ENCODE measurements at regions not wholly inside any gene's neighbourhood (a gene's known extent, or its start where the extent isn't known, plus 50 kb on each side); places are given as distances from the start of the nearest gene placed in this dataset.

DNA sequence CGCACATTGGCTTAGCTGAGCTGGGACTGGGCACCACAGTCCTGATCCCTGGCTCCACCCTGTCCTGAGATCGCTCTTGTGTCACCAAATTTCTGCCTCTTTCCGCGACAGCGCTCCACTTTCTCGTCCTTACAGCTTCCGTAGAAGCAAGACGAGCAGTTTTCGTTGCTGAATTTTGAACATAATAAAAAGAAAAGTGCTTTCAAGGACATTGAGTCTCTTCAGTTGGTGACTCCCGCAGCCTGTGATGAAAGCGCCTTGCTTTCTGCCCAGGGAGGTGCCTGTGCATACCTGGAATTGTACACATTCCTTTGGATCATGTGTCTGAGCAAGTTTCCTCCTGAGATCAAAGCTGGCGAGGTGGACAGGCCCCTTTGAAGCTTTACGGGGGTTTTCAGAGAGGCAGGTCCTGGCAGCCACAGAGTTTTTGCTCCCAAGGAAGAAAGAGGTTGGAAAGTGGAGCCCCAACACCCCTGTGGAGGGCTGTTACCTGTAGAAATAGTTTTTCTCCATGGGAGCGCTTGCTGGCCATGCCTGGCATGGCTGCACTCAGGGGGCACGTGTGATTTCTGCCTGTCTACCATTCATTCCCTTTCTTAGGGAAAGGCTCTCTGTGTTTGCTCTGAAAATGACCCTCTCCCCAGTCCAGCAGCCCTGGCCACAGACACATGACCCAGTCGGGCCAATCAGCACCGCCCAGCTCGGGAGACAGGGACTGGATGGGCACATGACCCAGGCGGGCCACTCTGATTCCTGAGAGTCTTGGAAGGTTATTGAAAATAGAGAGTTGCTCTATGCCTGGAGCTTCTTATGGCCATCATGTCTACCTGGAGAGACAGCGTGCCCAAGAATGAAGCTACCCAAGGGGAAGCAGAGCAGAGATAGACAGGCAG is 115.6 kb upstream of the OTOS start:
- H4K20me1 ChIP-seq (ENCODE audit: insufficient read depth), result no peaks in the 10 kb centered on the region
- H3K27ac ChIP-seq (ENCODE audit: low read depth in 2 of 2, low read length in 1 of 2), result no peak overlapping the region
- H3F3A ChIP-seq (replicated peaks; ENCODE audit: insufficient read depth), result no peaks in the 10 kb centered on the region
- no peaks in the 10 kb centered on the region for H3K9me2 ChIP-seq
- WGBS (ENCODE audit: low lambda C conversion rate), result 62% methylated on average over 19 of the region's 20 CpGs
- H3K27me3 ChIP-seq (ENCODE audit: insufficient read depth), result no peaks in the 10 kb centered on the region
- peak; percentile 9 for DNase-seq
- TF ChIP-seq, protein P1, sequence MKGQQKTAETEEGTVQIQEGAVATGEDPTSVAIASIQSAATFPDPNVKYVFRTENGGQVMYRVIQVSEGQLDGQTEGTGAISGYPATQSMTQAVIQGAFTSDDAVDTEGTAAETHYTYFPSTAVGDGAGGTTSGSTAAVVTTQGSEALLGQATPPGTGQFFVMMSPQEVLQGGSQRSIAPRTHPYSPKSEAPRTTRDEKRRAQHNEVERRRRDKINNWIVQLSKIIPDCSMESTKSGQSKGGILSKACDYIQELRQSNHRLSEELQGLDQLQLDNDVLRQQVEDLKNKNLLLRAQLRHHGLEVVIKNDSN (IDR thresholded peaks at IDR 0.05; ENCODE audit: borderline replicate concordance, low read depth), result no peak
- TF ChIP-seq TEAD4 (IDR thresholded peaks at IDR 0.05; ENCODE audit: borderline replicate concordance, insufficient read depth) (no peak), MEF2A (IDR thresholded peaks at IDR 0.05; ENCODE audit: borderline replicate concordance, low read depth) (no peak), FOXJ3 (CRISPR knock-in tag; IDR thresholded peaks at IDR 0.05) (no peak), TCF12 (IDR thresholded peaks at IDR 0.05) (no peak), RCOR1 (IDR thresholded peaks at IDR 0.05; ENCODE audit: low read length) (no peak), NRF1 (IDR thresholded peaks at IDR 0.05; ENCODE audit: low read depth, low read length) (no peak), EP300 (IDR thresholded peaks at IDR 0.05; ENCODE audit: borderline replicate concordance in 1 of 2, low read depth in 1 of 2, low read length in 1 of 2) (no peak), JUND (IDR thresholded peaks at IDR 0.05) (no peak), MXI1 (IDR thresholded peaks at IDR 0.05; ENCODE audit: low read depth, low read length) (no peak), TAF1 (IDR thresholded peaks at IDR 0.05; ENCODE audit: borderline replicate concordance, low read depth, low read length) (no peak), YY1 (IDR thresholded peaks at IDR 0.05; ENCODE audit: low read depth) (no peak)
- TF ChIP-seq, protein P2, sequence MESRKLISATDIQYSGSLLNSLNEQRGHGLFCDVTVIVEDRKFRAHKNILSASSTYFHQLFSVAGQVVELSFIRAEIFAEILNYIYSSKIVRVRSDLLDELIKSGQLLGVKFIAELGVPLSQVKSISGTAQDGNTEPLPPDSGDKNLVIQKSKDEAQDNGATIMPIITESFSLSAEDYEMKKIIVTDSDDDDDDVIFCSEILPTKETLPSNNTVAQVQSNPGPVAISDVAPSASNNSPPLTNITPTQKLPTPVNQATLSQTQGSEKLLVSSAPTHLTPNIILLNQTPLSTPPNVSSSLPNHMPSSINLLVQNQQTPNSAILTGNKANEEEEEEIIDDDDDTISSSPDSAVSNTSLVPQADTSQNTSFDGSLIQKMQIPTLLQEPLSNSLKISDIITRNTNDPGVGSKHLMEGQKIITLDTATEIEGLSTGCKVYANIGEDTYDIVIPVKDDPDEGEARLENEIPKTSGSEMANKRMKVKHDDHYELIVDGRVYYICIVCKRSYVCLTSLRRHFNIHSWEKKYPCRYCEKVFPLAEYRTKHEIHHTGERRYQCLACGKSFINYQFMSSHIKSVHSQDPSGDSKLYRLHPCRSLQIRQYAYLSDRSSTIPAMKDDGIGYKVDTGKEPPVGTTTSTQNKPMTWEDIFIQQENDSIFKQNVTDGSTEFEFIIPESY (IDR thresholded peaks at IDR 0.05; ENCODE audit: borderline replicate concordance, low read depth), result no peak
- TF ChIP-seq, protein P3, sequence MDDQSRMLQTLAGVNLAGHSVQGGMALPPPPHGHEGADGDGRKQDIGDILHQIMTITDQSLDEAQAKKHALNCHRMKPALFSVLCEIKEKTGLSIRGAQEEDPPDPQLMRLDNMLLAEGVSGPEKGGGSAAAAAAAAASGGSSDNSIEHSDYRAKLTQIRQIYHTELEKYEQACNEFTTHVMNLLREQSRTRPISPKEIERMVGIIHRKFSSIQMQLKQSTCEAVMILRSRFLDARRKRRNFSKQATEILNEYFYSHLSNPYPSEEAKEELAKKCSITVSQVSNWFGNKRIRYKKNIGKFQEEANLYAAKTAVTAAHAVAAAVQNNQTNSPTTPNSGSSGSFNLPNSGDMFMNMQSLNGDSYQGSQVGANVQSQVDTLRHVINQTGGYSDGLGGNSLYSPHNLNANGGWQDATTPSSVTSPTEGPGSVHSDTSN (IDR thresholded peaks at IDR 0.05), result no peak
- TF ChIP-seq, protein P4, sequence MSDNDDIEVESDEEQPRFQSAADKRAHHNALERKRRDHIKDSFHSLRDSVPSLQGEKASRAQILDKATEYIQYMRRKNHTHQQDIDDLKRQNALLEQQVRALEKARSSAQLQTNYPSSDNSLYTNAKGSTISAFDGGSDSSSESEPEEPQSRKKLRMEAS (IDR thresholded peaks at IDR 0.05; ENCODE audit: low read depth), result no peak
- TF ChIP-seq, protein P5, sequence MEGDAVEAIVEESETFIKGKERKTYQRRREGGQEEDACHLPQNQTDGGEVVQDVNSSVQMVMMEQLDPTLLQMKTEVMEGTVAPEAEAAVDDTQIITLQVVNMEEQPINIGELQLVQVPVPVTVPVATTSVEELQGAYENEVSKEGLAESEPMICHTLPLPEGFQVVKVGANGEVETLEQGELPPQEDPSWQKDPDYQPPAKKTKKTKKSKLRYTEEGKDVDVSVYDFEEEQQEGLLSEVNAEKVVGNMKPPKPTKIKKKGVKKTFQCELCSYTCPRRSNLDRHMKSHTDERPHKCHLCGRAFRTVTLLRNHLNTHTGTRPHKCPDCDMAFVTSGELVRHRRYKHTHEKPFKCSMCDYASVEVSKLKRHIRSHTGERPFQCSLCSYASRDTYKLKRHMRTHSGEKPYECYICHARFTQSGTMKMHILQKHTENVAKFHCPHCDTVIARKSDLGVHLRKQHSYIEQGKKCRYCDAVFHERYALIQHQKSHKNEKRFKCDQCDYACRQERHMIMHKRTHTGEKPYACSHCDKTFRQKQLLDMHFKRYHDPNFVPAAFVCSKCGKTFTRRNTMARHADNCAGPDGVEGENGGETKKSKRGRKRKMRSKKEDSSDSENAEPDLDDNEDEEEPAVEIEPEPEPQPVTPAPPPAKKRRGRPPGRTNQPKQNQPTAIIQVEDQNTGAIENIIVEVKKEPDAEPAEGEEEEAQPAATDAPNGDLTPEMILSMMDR (IDR thresholded peaks at IDR 0.05), result no peak
- H3K9me3 ChIP-seq, result no peaks in the 10 kb centered on the region
- H3K36me3 ChIP-seq (replicated peaks in 1 of 2; ENCODE audit: control insufficient read depth in 1 of 2, insufficient read depth in 2 of 2, low read length in 1 of 2), result no peaks in the 10 kb centered on the region
- no peaks in the 10 kb centered on the region for H3K79me2 ChIP-seq (ENCODE audit: insufficient read depth)
- H2AFZ ChIP-seq (ENCODE audit: low read depth), result no peak overlapping the region
- H3K9ac ChIP-seq, result no peak overlapping the region
- ChIA-PET POLR2A (no interaction called here), CTCF (interaction anchor here (0.6 to 1.9 kb wide), 5 partner anchors 16 to 577 kb away, joined by 3 to 7 read pairs (median 4); no protein-coding TSS in a partner anchor)
- no peak overlapping the region for H3K4me2 ChIP-seq
- H3K4me3 ChIP-seq (ENCODE audit: low read depth in 2 of 2, low read length in 1 of 2), result no peak overlapping the region
- peaks cover 0 to 22% of the 10 kb centered on the region in 2 experiments; a peak in 1 of 4 replicates for H3K4me1 ChIP-seq (ENCODE audit: control insufficient read depth in 1 of 2, insufficient read depth in 2 of 2, low read depth in 1 of 2, low read length in 1 of 2)

Data from SK-N-SH (cell line).